Germinal center (tissue), 1 donor: ENCODE measurements at regions not wholly inside any gene's neighbourhood (a gene's known extent, or its start where the extent isn't known, plus 50 kb on each side); places are given as distances from the start of the nearest gene placed in this dataset.

Source experiments
- DNase-seq: peaks from one replicate; pipeline ENCODE4 v3.0.0; 2012; ENCODE audit warnings: mixed read lengths, low spot score

GRCh38 chr1:218582646-218583045 lies 237.5 kb downstream of the TGFB2 start:
- DNase-seq: no peak

- no peak for DNase-seq
These were observed 239.5 kb downstream of the TGFB2 start for GRCh38 chr1:218584418-218585155.

- no peak for DNase-seq
These were observed 240.5 kb downstream of the TGFB2 start for GRCh38 chr1:218585511-218586184.

GRCh38 chr1:218587900-218588299 lies 242.8 kb downstream of the TGFB2 start:
- DNase-seq: no peak

GRCh38 chr1:218588540-218589172 lies 243.5 kb downstream of the TGFB2 start:
- DNase-seq: no peak

GRCh38 chr1:218589487-218589886 lies 244.4 kb downstream of the TGFB2 start:
- no peak for DNase-seq

GRCh38 chr1:218591966-218592365 lies 246.8 kb downstream of the TGFB2 start:
- DNase-seq: no peak

- no peak for DNase-seq
These were observed 247.6 kb downstream of the TGFB2 start for GRCh38 chr1:218592688-218593087.

GRCh38 chr1:218600968-218601367 lies 255.8 kb downstream of the TGFB2 start:
- DNase-seq: no peak

- DNase-seq: no peak
These were observed 259.1 kb downstream of the TGFB2 start for GRCh38 chr1:218604217-218604616.

- no peak for DNase-seq
These were observed 266.9 kb downstream of the TGFB2 start for GRCh38 chr1:218611916-218612585.

- no peak for DNase-seq
These were observed 268.0 kb downstream of the TGFB2 start for GRCh38 chr1:218613105-218613504.

- no peak for DNase-seq
These were observed 268.9 kb downstream of the TGFB2 start for GRCh38 chr1:218614031-218614430.

GRCh38 chr1:218616681-218617080 lies 271.5 kb downstream of the TGFB2 start:
- no peak for DNase-seq

GRCh38 chr1:218617986-218618385 lies 272.9 kb downstream of the TGFB2 start:
- DNase-seq: no peak

GRCh38 chr1:218620956-218621355 lies 275.8 kb downstream of the TGFB2 start:
- no peak for DNase-seq

- DNase-seq: no peak
These were observed 278.9 kb downstream of the TGFB2 start for GRCh38 chr1:218624052-218624451.

GRCh38 chr1:218625393-218625792 lies 280.3 kb downstream of the TGFB2 start:
- no peak for DNase-seq

- no peak for DNase-seq
These were observed 288.3 kb downstream of the TGFB2 start for GRCh38 chr1:218633238-218633988.

GRCh38 chr1:218634212-218634611 lies 289.1 kb downstream of the TGFB2 start:
- no peak for DNase-seq

- DNase-seq: no peak
These were observed 291.4 kb downstream of the TGFB2 start for GRCh38 chr1:218636548-218636947.

- DNase-seq: no peak
These were observed 295.0 kb downstream of the TGFB2 start for GRCh38 chr1:218640173-218640572.
